ENCODE measurements at regions not wholly inside any gene's neighbourhood (a gene's known extent, or its start where the extent isn't known, plus 50 kb on each side); places are given as distances from the start of the nearest gene placed in this dataset.

- Mint-ChIP-seq H3K36me3 (no peaks in the 10 kb centered on the region), H3K4me3 (no peak overlapping the region), H3K27me3 (no peaks in the 10 kb centered on the region), H3K4me1 (ENCODE audit: unreplicated experiment) (no peaks in the 10 kb centered on the region), H3K27ac (no peak overlapping the region), H3K9me3 (peaks cover 5% of the 10 kb centered on the region)
- TF ChIP-seq CTCF (conservative IDR thresholded peaks at IDR 0.05): no peak
- DNase-seq (ENCODE audit: extremely low spot score, unreplicated experiment): no peak
Measured at GRCh38 chr11:107276077-107276476, 181.5 kb downstream of the CWF19L2 start.

DNA sequence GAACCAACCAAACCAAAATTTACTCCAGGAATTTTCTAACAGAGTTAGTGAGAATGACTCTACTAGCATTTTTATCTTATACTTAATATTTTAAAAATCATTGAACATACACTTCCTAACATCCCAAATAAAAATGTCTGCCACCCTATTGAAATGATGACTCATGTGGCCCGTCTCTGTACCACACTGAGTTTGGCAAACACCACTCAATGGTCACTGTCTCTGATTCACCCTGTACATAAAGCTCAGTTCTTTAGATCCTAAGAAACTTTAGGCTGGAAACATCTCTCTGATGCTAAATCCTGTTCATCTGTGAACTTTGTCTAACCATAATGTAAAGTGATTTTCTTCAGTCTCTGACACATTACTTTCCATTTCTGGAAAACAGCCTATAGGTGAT, 182.0 kb downstream of the CWF19L2 start:
- Mint-ChIP-seq H3K4me3 (no peak overlapping the region), H3K4me1 (ENCODE audit: unreplicated experiment) (no peaks in the 10 kb centered on the region), H3K27me3 (no peaks in the 10 kb centered on the region), H3K9me3 (peaks cover 5% of the 10 kb centered on the region), H3K27ac (no peak overlapping the region), H3K36me3 (no peaks in the 10 kb centered on the region)
- no peak for DNase-seq (ENCODE audit: extremely low spot score, unreplicated experiment)
- no peak for TF ChIP-seq CTCF (conservative IDR thresholded peaks at IDR 0.05)

- no peaks in the 10 kb centered on the region for H3K36me3 Mint-ChIP-seq
Measured at GRCh38 chr11:107274138-107274537, 183.5 kb downstream of the CWF19L2 start.

GRCh38 chr11:107272561-107272960, 185.1 kb downstream of the CWF19L2 start:
- Mint-ChIP-seq H3K27ac (no peak overlapping the region), H3K4me3 (no peak overlapping the region), H3K9me3 (no peaks in the 10 kb centered on the region), H3K4me1 (ENCODE audit: unreplicated experiment) (no peaks in the 10 kb centered on the region), H3K36me3 (no peaks in the 10 kb centered on the region), H3K27me3 (no peaks in the 10 kb centered on the region)
- DNase-seq (ENCODE audit: extremely low spot score, unreplicated experiment): no peak
- no peak for TF ChIP-seq CTCF (conservative IDR thresholded peaks at IDR 0.05)

More at GRCh38 chr11:107274138-107274537, 183.5 kb downstream of the CWF19L2 start:
- Mint-ChIP-seq H3K27ac (no peak overlapping the region), H3K9me3 (peaks cover 5% of the 10 kb centered on the region), H3K4me1 (ENCODE audit: unreplicated experiment) (no peaks in the 10 kb centered on the region), H3K27me3 (no peaks in the 10 kb centered on the region), H3K4me3 (no peak overlapping the region)
- no peak for TF ChIP-seq CTCF (conservative IDR thresholded peaks at IDR 0.05)
- no peak for DNase-seq (ENCODE audit: extremely low spot score, unreplicated experiment)

- Mint-ChIP-seq H3K27me3 (no peaks in the 10 kb centered on the region), H3K4me3 (no peak overlapping the region)
- DNase-seq (ENCODE audit: extremely low spot score, unreplicated experiment): no peak
Measured at GRCh38 chr11:107271425-107271824, 186.2 kb downstream of the CWF19L2 start.

More at GRCh38 chr11:107271425-107271824, 186.2 kb downstream of the CWF19L2 start:
- Mint-ChIP-seq H3K4me1 (ENCODE audit: unreplicated experiment) (no peaks in the 10 kb centered on the region), H3K27ac (no peak overlapping the region), H3K9me3 (no peaks in the 10 kb centered on the region), H3K36me3 (no peaks in the 10 kb centered on the region)
- TF ChIP-seq CTCF (conservative IDR thresholded peaks at IDR 0.05): no peak
